Transverse colon (tissue), 4 donors: ENCODE measurements at regions not wholly inside any gene's neighbourhood (a gene's known extent, or its start where the extent isn't known, plus 50 kb on each side); places are given as distances from the start of the nearest gene placed in this dataset.

Experiments
- DNase-seq: peaks from one replicate; pipeline ENCODE4 v3.0.0-alpha.2; 2019
- H3K27ac ChIP-seq, 4 donors: fragments of 200-600 bp; sonication (generic); 2 replicates each; pipeline ENCODE4 v1.5.1; 2016 to 2018; ENCODE audit warnings: inconsistent platforms in 4 of 4
- H3K27me3 ChIP-seq: fragments of 200-600 bp; sonication (generic); 2 replicates; pipeline ENCODE4 v1.5.1; 2017; ENCODE audit warnings: inconsistent platforms
- H3K36me3 ChIP-seq, 4 donors: fragments of 200-600 bp; sonication (generic); 2 replicates each; pipeline ENCODE4 v1.5.1; 2017 to 2019; ENCODE audit warnings: inconsistent platforms in 4 of 4
- H3K4me1 ChIP-seq, 4 donors: fragments of 200-600 bp; sonication (generic); 2 replicates each; pipeline ENCODE4 v1.5.1; 2017 to 2020; ENCODE audit warnings: inconsistent platforms in 4 of 4
- H3K4me3 ChIP-seq, 4 donors: fragments of 200-600 bp; sonication (generic); 1 replicate in 1 of 4; 2 replicates in 3 of 4; pipeline versions ENCODE4 v1.5.1 to v1.6.1; 2017 to 2019; ENCODE audit warnings: inconsistent platforms in 4 of 4
- H3K9me3 ChIP-seq, 2 donors: fragments of 200-600 bp; sonication (generic); 2 replicates each; pipeline ENCODE4 v1.5.1; 2017 to 2019; ENCODE audit warnings: inconsistent platforms in 2 of 2
- CTCF ChIP-seq, 5 experiments: fragments of 200-600 bp in 3 of 5; fragments of 450-650 bp in 2 of 5; sonication (generic) in 3 of 5; IDR thresholded peaks; 1 replicate in 2 of 5; 2 replicates in 3 of 5; pipeline ENCODE4 v1.5.1; 2016 to 2017; ENCODE audit warnings: antibody characterized with exemption in 5 of 5, inconsistent platforms in 3 of 5, mild to moderate bottlenecking in 2 of 5, moderate library complexity in 1 of 5
- EP300 ChIP-seq: sonication (generic); formaldehyde crosslinking; IDR thresholded peaks from one replicate; pipeline ENCODE4 v1.6.1; 2017; ENCODE audit warnings: antibody characterized with exemption, low read depth
- POLR2A ChIP-seq: fragments of 450-650 bp; IDR thresholded peaks from one replicate; pipeline ENCODE4 v1.6.1; 2016; ENCODE audit warnings: antibody characterized with exemption, mild to moderate bottlenecking, moderate library complexity
- POLR2AphosphoS5 ChIP-seq, 3 donors: sonication (generic); formaldehyde crosslinking; IDR thresholded peaks; one replicate each; pipeline ENCODE4 v1.6.1; 2016; ENCODE audit warnings: antibody characterized with exemption in 3 of 3
- WGBS, 2 donors: methylation state at CpG; one replicate each; pipeline ENCODE4 v1.1.5; 2018; ENCODE audit warnings: low coverage in 1 of 2; 5-methylcytosine and 5-hydroxymethylcytosine counted together
- in situ Hi-C, 4 donors: fragments of 200-750 bp; cut with MboI; loops; one replicate each; pipeline versions ENCODE4 v1.15.0 to v1.15.1; 2017; ENCODE audit warnings: low sequenced_read_pairs in 3 of 4, low pct_ligation_motif_present in 1 of 4, low pct_unique_long_range_greater_than_20kb in 1 of 4
- intact Hi-C: fragments of 100-400 bp; cut with DNase I; formaldehyde crosslinking; loops from one replicate; pipeline ENCODE4 v1.15.1; 2023; ENCODE audit warnings: low total_unique reads

- Histone ChIP-seq H3K36me3 (no peaks in the 10 kb centered on the region), H3K4me1 (no peaks in the 10 kb centered on the region), H3K4me3 (no peak overlapping the region), H3K27ac (no peak overlapping the region), H3K9me3 (no peaks in the 10 kb centered on the region), H3K27me3 (no peaks in the 10 kb centered on the region)
- TF ChIP-seq CTCF (IDR thresholded peaks at IDR 0.05): no peak
- no peak for TF ChIP-seq EP300
- no peak for TF ChIP-seq POLR2A
- TF ChIP-seq POLR2AphosphoS5 (IDR thresholded peaks at IDR 0.05): no peak
- intact Hi-C loops: no loop called here
- in situ Hi-C loops: no loop called here
- DNase-seq: no peak
- 63 to 86% methylated on average over 4 of the region's 4 CpGs for WGBS, 2 donors
Measured at GRCh38 chr2:35298493-35298892, 1057.1 kb upstream of the CRIM1 start.

DNA sequence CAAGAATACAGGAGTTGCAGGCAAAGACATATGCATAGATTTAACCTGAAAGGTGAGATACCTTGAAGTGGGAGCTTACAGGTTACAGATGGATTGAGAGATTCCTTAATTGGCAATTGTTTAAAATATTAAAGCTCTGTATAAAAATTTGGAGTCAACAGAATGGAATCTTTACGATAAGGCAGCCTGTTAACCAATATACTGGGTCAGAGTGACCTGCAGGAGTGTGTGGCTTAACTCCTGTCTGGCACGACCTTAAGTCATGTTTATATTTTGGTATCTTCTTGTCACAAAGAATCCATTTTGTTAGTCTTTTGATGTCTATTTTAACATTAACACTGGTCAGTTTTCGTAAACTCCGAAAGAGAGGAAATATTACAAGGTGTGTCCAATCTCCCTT, 1058.2 kb upstream of the CRIM1 start:
- Histone ChIP-seq H3K27me3 (no peaks in the 10 kb centered on the region), H3K9me3 (no peaks in the 10 kb centered on the region), H3K4me3 (no peak overlapping the region), H3K4me1 (no peaks in the 10 kb centered on the region), H3K27ac (no peak overlapping the region), H3K36me3 (no peaks in the 10 kb centered on the region)
- 66 to 79% methylated on average over 4 of the region's 4 CpGs for WGBS, 2 donors
- TF ChIP-seq POLR2AphosphoS5 (IDR thresholded peaks at IDR 0.05) (no peak), POLR2A (no peak), CTCF (IDR thresholded peaks at IDR 0.05) (no peak), EP300 (no peak)
- no peak for DNase-seq
- intact Hi-C loops: no loop called here
- in situ Hi-C loops: no loop called here

DNA sequence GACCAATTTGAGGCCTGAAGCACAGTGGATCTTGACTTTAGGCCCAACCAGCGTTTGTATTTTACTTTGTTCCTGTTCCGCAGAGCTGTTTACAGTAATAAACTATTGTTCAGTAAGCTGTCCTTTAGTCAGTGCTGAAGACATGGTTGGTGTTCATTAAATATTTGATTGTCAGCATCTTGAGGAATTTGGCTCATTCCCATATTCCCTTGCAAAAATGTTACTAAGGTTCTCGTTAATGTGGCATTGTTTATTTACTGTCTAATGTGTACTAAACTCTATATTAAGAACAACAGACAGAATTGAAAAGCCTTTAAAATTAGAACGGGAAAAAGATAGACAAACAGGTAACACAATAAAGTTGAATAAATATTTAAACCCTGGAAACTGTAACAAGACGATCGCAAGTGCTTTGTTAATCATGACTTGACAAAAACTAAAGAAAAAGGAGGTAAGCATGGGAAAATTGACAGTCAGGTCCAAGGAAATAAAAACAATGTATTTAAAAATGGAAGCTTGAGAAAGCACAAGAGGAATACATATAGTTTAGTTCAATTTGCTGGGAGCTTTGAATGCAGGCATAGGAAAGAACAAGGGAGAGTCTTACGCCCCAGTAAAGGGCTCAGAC, 1060.8 kb upstream of the CRIM1 start:
- H3K4me3 ChIP-seq: no peak overlapping the region
- H3K4me1 ChIP-seq: no peaks in the 10 kb centered on the region
- no peaks in the 10 kb centered on the region for H3K9me3 ChIP-seq
- intact Hi-C loops (no loop called here), in situ Hi-C loops (no loop called here)
- H3K27ac ChIP-seq: no peak overlapping the region
- no peaks in the 10 kb centered on the region for H3K36me3 ChIP-seq
- DNase-seq: no peak
- TF ChIP-seq POLR2AphosphoS5 (IDR thresholded peaks at IDR 0.05) (no peak), POLR2A (no peak), EP300 (no peak), CTCF (IDR thresholded peaks at IDR 0.05) (no peak)
- H3K27me3 ChIP-seq: no peaks in the 10 kb centered on the region
- 63 to 74% methylated on average over 7 of the region's 7 CpGs for WGBS, 2 donors

DNA sequence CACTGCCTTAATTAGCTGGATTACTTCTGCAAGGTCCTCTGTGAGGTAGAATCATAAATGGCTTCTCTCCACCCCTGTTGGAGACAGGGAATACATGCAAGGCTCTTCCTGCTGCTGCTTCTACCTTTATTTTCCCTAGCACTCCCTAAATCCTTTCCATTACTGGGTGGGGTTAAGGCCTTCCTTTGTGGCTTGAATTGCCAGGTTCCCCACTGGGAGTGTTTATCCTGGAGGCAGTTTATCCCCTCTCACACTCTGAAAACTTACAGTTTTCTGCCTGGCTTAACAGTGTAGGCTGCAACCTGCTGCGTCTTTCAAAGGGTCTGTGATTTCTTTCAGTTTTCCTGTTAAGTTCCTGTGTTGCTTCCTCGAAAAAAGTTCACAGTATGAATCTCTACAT, 1062.3 kb upstream of the CRIM1 start:
- H3K4me3 ChIP-seq: no peak overlapping the region
- H3K27ac ChIP-seq: no peak overlapping the region
- DNase-seq: no peak
- intact Hi-C loops (loop anchor here (1.0 kb wide), 1 partner anchor 44 kb away; no protein-coding TSS in a partner anchor), in situ Hi-C loops (no loop called here)
- no peaks in the 10 kb centered on the region for H3K27me3 ChIP-seq
- H3K36me3 ChIP-seq: no peaks in the 10 kb centered on the region
- no peaks in the 10 kb centered on the region for H3K4me1 ChIP-seq
- TF ChIP-seq CTCF (IDR thresholded peaks at IDR 0.05) (no peak), EP300 (no peak), POLR2A (no peak), POLR2AphosphoS5 (IDR thresholded peaks at IDR 0.05) (no peak)
- no peaks in the 10 kb centered on the region for H3K9me3 ChIP-seq
- WGBS, 2 donors: 46 to 53% methylated on average over 2 of the region's 2 CpGs
